Prostate gland (tissue), 2 donors: ENCODE measurements at regions not wholly inside any gene's neighbourhood (a gene's known extent, or its start where the extent isn't known, plus 50 kb on each side); places are given as distances from the start of the nearest gene placed in this dataset.

ENCODE experiments used
- DNase-seq: peaks from one replicate; pipeline ENCODE4 v3.0.0-alpha.2; 2019; ENCODE audit warnings: low spot score
- H3K27ac ChIP-seq, 2 donors: fragments of 200-600 bp; sonication (generic); 2 replicates each; pipeline ENCODE4 v1.5.1; 2017 to 2019
- H3K27me3 ChIP-seq: fragments of 200-600 bp; sonication (generic); replicated peaks from 2 replicates; pipeline ENCODE4 v1.5.1; 2019; ENCODE audit not compliant: insufficient read depth
- H3K36me3 ChIP-seq, 2 donors: fragments of 200-600 bp; sonication (generic); 1 replicate in 1 of 2; 2 replicates in 1 of 2; pipeline versions ENCODE4 v1.5.1 to v1.8.1; 2017 to 2019
- H3K4me1 ChIP-seq: fragments of 200-600 bp; sonication (generic); replicated peaks from 2 replicates; pipeline ENCODE4 v1.5.1; 2019
- H3K4me3 ChIP-seq, 2 donors: fragments of 200-600 bp; sonication (generic); 2 replicates each; pipeline ENCODE4 v1.5.1; 2017 to 2019
- H3K9me3 ChIP-seq: fragments of 200-600 bp; sonication (generic); 2 replicates; pipeline ENCODE4 v1.5.1; 2017
- POLR2A ChIP-seq: fragments of 450-650 bp; IDR thresholded peaks from one replicate; pipeline ENCODE4 v1.6.1; 2016; ENCODE audit warnings: antibody characterized with exemption, mild to moderate bottlenecking
- POLR2AphosphoS5 ChIP-seq: sonication (generic); formaldehyde crosslinking; IDR thresholded peaks from one replicate; pipeline ENCODE4 v1.6.1; 2017; ENCODE audit warnings: antibody characterized with exemption
- WGBS: methylation state at CpG from one replicate; pipeline ENCODE4 v1.1.5; 2018; 5-methylcytosine and 5-hydroxymethylcytosine counted together
- intact Hi-C: fragments of 100-400 bp; cut with DNase I; formaldehyde crosslinking; loops from one replicate; pipeline ENCODE4 v1.14.2; 2022
- TF ChIP-seq, protein P1 (sequence below), 4 experiments: fragments of 200-600 bp in 2 of 4; fragments of 450-650 bp in 2 of 4; sonication (generic) in 2 of 4; IDR thresholded peaks; 1 replicate in 3 of 4; 2 replicates in 1 of 4; pipeline ENCODE4 v1.5.1; 2016 to 2019; ENCODE audit warnings: antibody characterized with exemption in 4 of 4, mild to moderate bottlenecking in 2 of 4, moderate library complexity in 2 of 4

DNA sequence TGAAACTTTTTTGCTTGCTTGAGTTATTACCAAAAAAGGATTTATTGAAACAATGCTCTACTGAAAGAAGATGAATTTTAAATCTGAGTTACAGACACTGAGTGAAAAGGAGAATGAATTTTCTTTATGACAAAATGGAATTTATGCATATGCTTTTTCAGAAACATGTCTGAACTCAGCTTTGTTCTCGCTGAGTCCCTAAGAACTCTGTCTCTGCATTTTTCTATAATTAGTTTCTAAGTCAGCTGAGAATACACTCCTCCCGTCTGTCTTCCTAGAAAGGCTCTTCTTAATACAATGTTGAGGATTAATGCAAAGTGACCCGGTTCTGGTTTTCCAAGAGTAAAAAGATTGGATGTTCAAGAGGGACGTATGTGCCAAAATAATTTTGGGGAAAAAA, 463.5 kb downstream of the NKX6-1 start:
- Histone ChIP-seq H3K4me1 (no peaks in the 10 kb centered on the region), H3K36me3 (no peaks in the 10 kb centered on the region), H3K4me3 (no peak overlapping the region), H3K9me3 (no peaks in the 10 kb centered on the region), H3K27me3 (no peaks in the 10 kb centered on the region), H3K27ac (no peak overlapping the region)
- 65% methylated on average over 4 of the region's 4 CpGs for WGBS
- intact Hi-C loops = no loop called here
- DNase-seq = no peak
- TF ChIP-seq POLR2AphosphoS5 (no peak), POLR2A (no peak)
- TF ChIP-seq, protein P1, sequence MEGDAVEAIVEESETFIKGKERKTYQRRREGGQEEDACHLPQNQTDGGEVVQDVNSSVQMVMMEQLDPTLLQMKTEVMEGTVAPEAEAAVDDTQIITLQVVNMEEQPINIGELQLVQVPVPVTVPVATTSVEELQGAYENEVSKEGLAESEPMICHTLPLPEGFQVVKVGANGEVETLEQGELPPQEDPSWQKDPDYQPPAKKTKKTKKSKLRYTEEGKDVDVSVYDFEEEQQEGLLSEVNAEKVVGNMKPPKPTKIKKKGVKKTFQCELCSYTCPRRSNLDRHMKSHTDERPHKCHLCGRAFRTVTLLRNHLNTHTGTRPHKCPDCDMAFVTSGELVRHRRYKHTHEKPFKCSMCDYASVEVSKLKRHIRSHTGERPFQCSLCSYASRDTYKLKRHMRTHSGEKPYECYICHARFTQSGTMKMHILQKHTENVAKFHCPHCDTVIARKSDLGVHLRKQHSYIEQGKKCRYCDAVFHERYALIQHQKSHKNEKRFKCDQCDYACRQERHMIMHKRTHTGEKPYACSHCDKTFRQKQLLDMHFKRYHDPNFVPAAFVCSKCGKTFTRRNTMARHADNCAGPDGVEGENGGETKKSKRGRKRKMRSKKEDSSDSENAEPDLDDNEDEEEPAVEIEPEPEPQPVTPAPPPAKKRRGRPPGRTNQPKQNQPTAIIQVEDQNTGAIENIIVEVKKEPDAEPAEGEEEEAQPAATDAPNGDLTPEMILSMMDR (IDR thresholded peaks at IDR 0.05) = no peak

DNA sequence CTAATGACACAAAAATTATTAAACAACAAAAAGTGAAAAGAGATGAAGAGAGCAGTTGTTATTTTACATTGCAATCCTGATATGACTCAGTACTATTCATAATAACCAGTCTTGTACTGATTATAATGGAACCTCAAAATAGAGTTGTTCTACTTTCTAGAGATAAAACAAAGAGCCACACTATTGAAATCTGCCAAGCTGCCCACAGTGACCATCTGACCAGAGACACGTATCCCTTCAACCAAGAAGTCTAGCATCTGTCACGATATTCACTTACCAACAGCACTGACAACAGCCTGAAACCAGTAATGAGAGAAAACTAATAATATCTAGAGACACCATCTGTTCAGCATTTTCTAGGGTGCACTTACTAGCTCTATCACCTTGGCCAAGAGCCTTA, 466.7 kb downstream of the NKX6-1 start:
- Histone ChIP-seq H3K36me3 (no peaks in the 10 kb centered on the region), H3K4me3 (no peak overlapping the region), H3K4me1 (no peaks in the 10 kb centered on the region), H3K27me3 (no peaks in the 10 kb centered on the region), H3K27ac (no peak overlapping the region), H3K9me3 (no peaks in the 10 kb centered on the region)
- DNase-seq = no peak
- no peak for TF ChIP-seq POLR2AphosphoS5
- TF ChIP-seq, protein P1 (IDR thresholded peaks at IDR 0.05) = no peak
- TF ChIP-seq POLR2A = no peak
- intact Hi-C loops = no loop called here
- 81% methylated on average over 2 of the region's 2 CpGs for WGBS

DNA sequence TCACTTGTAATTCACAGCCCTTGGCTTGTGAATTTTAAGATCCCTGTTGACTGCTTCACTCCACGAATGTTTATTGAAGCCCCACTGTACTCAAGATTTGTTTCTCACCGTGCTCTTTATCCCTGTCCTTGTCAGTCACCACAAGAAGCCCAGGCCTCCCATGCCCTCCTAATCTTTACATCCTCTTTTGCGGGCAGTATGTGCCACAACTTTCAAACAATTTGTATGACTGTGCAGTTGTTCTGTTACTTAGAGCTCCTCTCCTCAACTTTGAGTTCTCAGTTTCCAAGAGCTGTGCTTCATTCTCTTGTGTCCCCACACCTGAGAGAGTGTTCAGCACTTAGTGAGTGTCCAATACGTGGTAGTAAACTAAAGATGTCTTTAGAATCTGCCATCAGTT, 467.7 kb downstream of the NKX6-1 start:
- H3K4me1 ChIP-seq = no peaks in the 10 kb centered on the region
- no peak for DNase-seq
- intact Hi-C loops = no loop called here
- H3K4me3 ChIP-seq = no peak overlapping the region
- WGBS = 53% methylated on average over 4 of the region's 4 CpGs
- no peaks in the 10 kb centered on the region for H3K27me3 ChIP-seq
- H3K9me3 ChIP-seq = no peaks in the 10 kb centered on the region
- H3K36me3 ChIP-seq = no peaks in the 10 kb centered on the region
- H3K27ac ChIP-seq = no peak overlapping the region
- TF ChIP-seq, protein P1 (IDR thresholded peaks at IDR 0.05) = no peak
- no peak for TF ChIP-seq POLR2A

DNA sequence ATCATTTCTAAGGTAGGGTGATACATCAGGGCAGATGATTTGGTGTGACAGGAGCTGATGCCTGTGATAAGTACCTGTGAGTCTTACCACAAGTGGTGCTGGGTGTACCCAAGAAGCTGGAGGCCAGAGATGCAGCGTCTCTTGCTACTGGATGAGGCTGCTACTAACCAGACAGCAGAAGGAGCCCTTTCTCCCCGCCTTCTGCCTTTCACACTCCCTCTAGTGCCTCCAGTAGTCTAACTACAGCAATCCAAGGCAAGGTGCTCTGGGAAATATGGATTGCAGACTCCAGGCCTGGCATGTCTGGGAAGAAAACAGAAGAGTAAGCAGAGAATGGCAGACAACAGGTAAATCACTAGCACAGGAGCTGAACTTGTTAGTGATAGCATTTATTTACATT, 470.8 kb downstream of the NKX6-1 start:
- 84% methylated on average over 2 of the region's 2 CpGs for WGBS
- H3K4me3 ChIP-seq = no peak overlapping the region
- TF ChIP-seq, protein P1 (IDR thresholded peaks at IDR 0.05) = no peak
- TF ChIP-seq POLR2A = no peak
- TF ChIP-seq POLR2AphosphoS5 = no peak
- H3K27me3 ChIP-seq = no peaks in the 10 kb centered on the region
- no peaks in the 10 kb centered on the region for H3K36me3 ChIP-seq
- H3K9me3 ChIP-seq = no peaks in the 10 kb centered on the region
- no peak for DNase-seq
- intact Hi-C loops = no loop called here
- H3K4me1 ChIP-seq = no peaks in the 10 kb centered on the region
- H3K27ac ChIP-seq = no peak overlapping the region

DNA sequence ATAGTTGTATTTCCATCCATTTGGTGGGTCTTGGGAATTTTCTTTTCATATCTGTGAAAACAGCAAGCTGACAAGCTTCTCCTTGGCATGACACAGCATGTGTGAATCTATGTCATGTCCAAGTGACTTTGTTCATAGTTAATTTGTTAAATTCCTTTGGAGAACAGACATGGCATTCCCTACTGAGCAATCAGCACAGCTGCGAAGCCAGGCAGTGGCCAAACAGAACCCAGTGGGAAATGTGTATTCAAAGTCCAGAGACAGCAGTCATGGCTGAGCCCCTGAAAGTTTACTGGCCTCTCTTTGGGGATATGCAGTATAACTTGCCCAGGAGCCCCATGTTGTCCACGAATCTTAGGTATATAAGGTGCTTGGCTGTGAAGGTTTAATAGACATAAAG, 474.7 kb downstream of the NKX6-1 start:
- Histone ChIP-seq H3K9me3 (no peaks in the 10 kb centered on the region), H3K36me3 (no peaks in the 10 kb centered on the region), H3K27ac (no peak overlapping the region), H3K27me3 (no peaks in the 10 kb centered on the region), H3K4me3 (no peak overlapping the region), H3K4me1 (no peaks in the 10 kb centered on the region)
- no peak for DNase-seq
- WGBS = 69% methylated on average over 2 of the region's 2 CpGs
- intact Hi-C loops = no loop called here
- TF ChIP-seq POLR2A (no peak), POLR2AphosphoS5 (no peak)
- TF ChIP-seq, protein P1 (IDR thresholded peaks at IDR 0.05) = no peak
